ENCODE measurements at regions not wholly inside any gene's neighbourhood (a gene's known extent, or its start where the extent isn't known, plus 50 kb on each side); places are given as distances from the start of the nearest gene placed in this dataset.

GRCh38 chr3:87791248-87792027, 267.4 kb downstream of the CGGBP1 start:
- no peaks in the 10 kb centered on the region for H3K9me3 ChIP-seq (replicated peaks; ENCODE audit: control insufficient read depth, insufficient read depth, low read depth, low read length)
- no peaks in the 10 kb centered on the region for H3K27me3 ChIP-seq (ENCODE audit: control insufficient read depth in 2 of 2, insufficient read depth in 2 of 2, low read length in 2 of 2)
- FAIRE-seq = no peak
- POLR2A ChIA-PET = interaction anchor here (1.3 kb wide), 1 partner anchor 10 kb away, joined by 4 read pairs; no protein-coding TSS in a partner anchor
- H3K4me1 ChIP-seq (replicated peaks in 1 of 2; ENCODE audit: control insufficient read depth in 2 of 2, insufficient read depth in 2 of 2, low read length in 2 of 2) = peaks cover 5 to 13% of the 10 kb centered on the region in 2 experiments; a peak in 3 of 5 replicates
- H4K20me1 ChIP-seq (replicated peaks; ENCODE audit: control insufficient read depth, insufficient read depth, low read length) = no peaks in the 10 kb centered on the region
- peak overlapping the region; percentile 76 for H3K4me3 ChIP-seq
- CTCF ChIA-PET (ENCODE audit: low intra/inter-chr PET ratio) = interaction anchor here (0.6 kb wide), 1 partner anchor 319 kb away, joined by 3 read pairs; no protein-coding TSS in a partner anchor
- H3K9me1 ChIP-seq (ENCODE audit: control insufficient read depth, insufficient read depth, low read length) = no peaks in the 10 kb centered on the region
- intact Hi-C loops (cut with micrococcal nuclease) (loop anchor here (5.0 to 10.0 kb wide), 3 partner anchors 211 to 353 kb away; partner anchors contain the start of gene C3orf38), in situ Hi-C loops (cut with MboI) (no loop called here)
- BruUV-seq (replicated peaks) = no TSS peak
- TF ChIP-seq ZC3H11A (IDR thresholded peaks at IDR 0.05; ENCODE audit: low read depth, low read length) = peak; percentile 69; the same call in 1 of the 2 replicates
- no peak for TF ChIP-seq SAFB2 (IDR thresholded peaks at IDR 0.05; ENCODE audit: borderline replicate concordance, low read depth, low read length, severe bottlenecking)
- TF ChIP-seq HNRNPH1 (optimal IDR thresholded peaks at IDR 0.05; ENCODE audit: low read depth, low read length) = no peak
- no peak for TF ChIP-seq ZNF655 (CRISPR knock-in tag; IDR thresholded peaks at IDR 0.05)
- TF ChIP-seq ATF3 (IDR thresholded peaks at IDR 0.05) = 0 out of 2 replicates have a peak, but pooled peaks have one; percentile 17
- TF ChIP-seq ATF3 (CRISPR knock-in tag; conservative IDR thresholded peaks at IDR 0.05) = no peak
- TF ChIP-seq ILK (tag; IDR thresholded peaks at IDR 0.05; ENCODE audit: borderline replicate concordance, low read depth) = no peak
- no peak for TF ChIP-seq ATF1 (CRISPR knock-in tag; IDR thresholded peaks at IDR 0.05)
- TF ChIP-seq ATF1 (tag; IDR thresholded peaks at IDR 0.05) = 0 out of 2 replicates have a peak, but pooled peaks have one; percentile 20
- no peak for DNase-seq (ENCODE audit: extremely low read depth in 1 of 4, low spot score in 3 of 4)
- H3K36me3 ChIP-seq (ENCODE audit: control insufficient read depth, insufficient read depth, low read length) = peaks cover 3% of the 10 kb centered on the region; the same call in 1 of the 3 replicates
- peak overlapping the region; percentile 84 for H3K27ac ChIP-seq (ENCODE audit: extremely low read depth, low read depth, low read length)
- peak overlapping the region; percentile 55 to 80; a peak in 3 of 4 replicates for H3K9ac ChIP-seq (ENCODE audit: insufficient read depth in 1 of 2, low read depth in 2 of 2, low read length in 2 of 2)
- peak overlapping the region; percentile 86 for H3K4me2 ChIP-seq (ENCODE audit: insufficient read depth, low read length)
- no peak for ATAC-seq
- H3K79me2 ChIP-seq (ENCODE audit: control insufficient read depth, insufficient read depth, low read length) = peaks cover 56% of the 10 kb centered on the region
- WGBS (ENCODE audit: insufficient coverage, low coverage, missing lambda C conversion rate) = 22% methylated on average over 9 of the region's 9 CpGs
- H2AFZ ChIP-seq (ENCODE audit: low read depth, low read length) = peak overlapping the region; percentile 61
